SK-N-SH treated with all-trans-retinoic acid at 6 μM for 48 hours (cell line): ENCODE measurements at regions not wholly inside any gene's neighbourhood (a gene's known extent, or its start where the extent isn't known, plus 50 kb on each side); places are given as distances from the start of the nearest gene placed in this dataset.

Source experiments
- CREB5 ChIP-seq: fragments of 250-450 bp; sonication (Bioruptor Pico); IDR thresholded peaks from 2 replicates; pipeline ENCODE4 v1.5.1; 2020; ENCODE audit warnings: low read depth, mild to moderate bottlenecking, moderate library complexity
- ESRRG ChIP-seq: fragments of 250-450 bp; sonication (Bioruptor Pico); IDR thresholded peaks from 2 replicates; pipeline ENCODE4 v1.6.1; 2021; ENCODE audit warnings: mild to moderate bottlenecking
- OSR1 ChIP-seq: fragments of 250-450 bp; sonication (Bioruptor Pico); IDR thresholded peaks from 2 replicates; pipeline ENCODE4 v1.8.0; 2022; ENCODE audit warnings: moderate library complexity, mild to moderate bottlenecking, inconsistent platforms
- RARB ChIP-seq: fragments of 250-450 bp; sonication (Bioruptor Pico); IDR thresholded peaks from 2 replicates; pipeline ENCODE4 v1.8.0; 2021; ENCODE audit warnings: mild to moderate bottlenecking, moderate library complexity
- SNAI2 ChIP-seq: fragments of 250-450 bp; sonication (Bioruptor Pico); IDR thresholded peaks from 2 replicates; pipeline ENCODE4 v1.5.0; 2020; ENCODE audit warnings: mild to moderate bottlenecking, moderate library complexity
- TF ChIP-seq, protein P1 (sequence below): fragments of 250-450 bp; sonication (Bioruptor Pico); IDR thresholded peaks from 2 replicates; pipeline ENCODE4 v1.5.0; 2020; ENCODE audit warnings: mild to moderate bottlenecking, moderate library complexity
- TF ChIP-seq, protein P2 (sequence below): fragments of 250-450 bp; sonication (Bioruptor Pico); IDR thresholded peaks from 2 replicates; pipeline ENCODE4 v1.8.0; 2020; ENCODE audit warnings: mild to moderate bottlenecking, moderate library complexity, borderline replicate concordance
- TF ChIP-seq, protein P3 (sequence below): fragments of 250-450 bp; sonication (Bioruptor Pico); IDR thresholded peaks from 2 replicates; pipeline ENCODE4 v1.8.0; 2021; ENCODE audit warnings: low read depth, mild to moderate bottlenecking, moderate library complexity, borderline replicate concordance

- TF ChIP-seq CREB5 (CRISPR knock-in tag) (no peak), RARB (CRISPR knock-in tag) (no peak), SNAI2 (CRISPR knock-in tag) (no peak), ESRRG (CRISPR knock-in tag) (no peak), OSR1 (no peak)
- TF ChIP-seq, protein P1, sequence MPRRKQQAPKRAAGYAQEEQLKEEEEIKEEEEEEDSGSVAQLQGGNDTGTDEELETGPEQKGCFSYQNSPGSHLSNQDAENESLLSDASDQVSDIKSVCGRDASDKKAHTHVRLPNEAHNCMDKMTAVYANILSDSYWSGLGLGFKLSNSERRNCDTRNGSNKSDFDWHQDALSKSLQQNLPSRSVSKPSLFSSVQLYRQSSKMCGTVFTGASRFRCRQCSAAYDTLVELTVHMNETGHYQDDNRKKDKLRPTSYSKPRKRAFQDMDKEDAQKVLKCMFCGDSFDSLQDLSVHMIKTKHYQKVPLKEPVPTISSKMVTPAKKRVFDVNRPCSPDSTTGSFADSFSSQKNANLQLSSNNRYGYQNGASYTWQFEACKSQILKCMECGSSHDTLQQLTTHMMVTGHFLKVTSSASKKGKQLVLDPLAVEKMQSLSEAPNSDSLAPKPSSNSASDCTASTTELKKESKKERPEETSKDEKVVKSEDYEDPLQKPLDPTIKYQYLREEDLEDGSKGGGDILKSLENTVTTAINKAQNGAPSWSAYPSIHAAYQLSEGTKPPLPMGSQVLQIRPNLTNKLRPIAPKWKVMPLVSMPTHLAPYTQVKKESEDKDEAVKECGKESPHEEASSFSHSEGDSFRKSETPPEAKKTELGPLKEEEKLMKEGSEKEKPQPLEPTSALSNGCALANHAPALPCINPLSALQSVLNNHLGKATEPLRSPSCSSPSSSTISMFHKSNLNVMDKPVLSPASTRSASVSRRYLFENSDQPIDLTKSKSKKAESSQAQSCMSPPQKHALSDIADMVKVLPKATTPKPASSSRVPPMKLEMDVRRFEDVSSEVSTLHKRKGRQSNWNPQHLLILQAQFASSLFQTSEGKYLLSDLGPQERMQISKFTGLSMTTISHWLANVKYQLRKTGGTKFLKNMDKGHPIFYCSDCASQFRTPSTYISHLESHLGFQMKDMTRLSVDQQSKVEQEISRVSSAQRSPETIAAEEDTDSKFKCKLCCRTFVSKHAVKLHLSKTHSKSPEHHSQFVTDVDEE (CRISPR knock-in tag) = no peak
- TF ChIP-seq, protein P2, sequence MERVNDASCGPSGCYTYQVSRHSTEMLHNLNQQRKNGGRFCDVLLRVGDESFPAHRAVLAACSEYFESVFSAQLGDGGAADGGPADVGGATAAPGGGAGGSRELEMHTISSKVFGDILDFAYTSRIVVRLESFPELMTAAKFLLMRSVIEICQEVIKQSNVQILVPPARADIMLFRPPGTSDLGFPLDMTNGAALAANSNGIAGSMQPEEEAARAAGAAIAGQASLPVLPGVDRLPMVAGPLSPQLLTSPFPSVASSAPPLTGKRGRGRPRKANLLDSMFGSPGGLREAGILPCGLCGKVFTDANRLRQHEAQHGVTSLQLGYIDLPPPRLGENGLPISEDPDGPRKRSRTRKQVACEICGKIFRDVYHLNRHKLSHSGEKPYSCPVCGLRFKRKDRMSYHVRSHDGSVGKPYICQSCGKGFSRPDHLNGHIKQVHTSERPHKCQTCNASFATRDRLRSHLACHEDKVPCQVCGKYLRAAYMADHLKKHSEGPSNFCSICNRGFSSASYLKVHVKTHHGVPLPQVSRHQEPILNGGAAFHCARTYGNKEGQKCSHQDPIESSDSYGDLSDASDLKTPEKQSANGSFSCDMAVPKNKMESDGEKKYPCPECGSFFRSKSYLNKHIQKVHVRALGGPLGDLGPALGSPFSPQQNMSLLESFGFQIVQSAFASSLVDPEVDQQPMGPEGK (CRISPR knock-in tag) = no peak
- TF ChIP-seq, protein P3, sequence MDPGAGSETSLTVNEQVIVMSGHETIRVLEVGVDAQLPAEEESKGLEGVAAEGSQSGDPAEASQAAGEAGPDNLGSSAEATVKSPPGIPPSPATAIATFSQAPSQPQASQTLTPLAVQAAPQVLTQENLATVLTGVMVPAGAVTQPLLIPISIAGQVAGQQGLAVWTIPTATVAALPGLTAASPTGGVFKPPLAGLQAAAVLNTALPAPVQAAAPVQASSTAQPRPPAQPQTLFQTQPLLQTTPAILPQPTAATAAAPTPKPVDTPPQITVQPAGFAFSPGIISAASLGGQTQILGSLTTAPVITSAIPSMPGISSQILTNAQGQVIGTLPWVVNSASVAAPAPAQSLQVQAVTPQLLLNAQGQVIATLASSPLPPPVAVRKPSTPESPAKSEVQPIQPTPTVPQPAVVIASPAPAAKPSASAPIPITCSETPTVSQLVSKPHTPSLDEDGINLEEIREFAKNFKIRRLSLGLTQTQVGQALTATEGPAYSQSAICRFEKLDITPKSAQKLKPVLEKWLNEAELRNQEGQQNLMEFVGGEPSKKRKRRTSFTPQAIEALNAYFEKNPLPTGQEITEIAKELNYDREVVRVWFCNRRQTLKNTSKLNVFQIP = no peak
Measured at GRCh38 chr12:77736219-77736965, 94.3 kb upstream of the NAV3 start.
